Amniotic epithelial cell (primary cell): ENCODE measurements at regions not wholly inside any gene's neighbourhood (a gene's known extent, or its start where the extent isn't known, plus 50 kb on each side); places are given as distances from the start of the nearest gene placed in this dataset.
"Not testable (repeated sequence)": the region's sequence is repeated elsewhere in the genome, so short reads cannot be mapped to it uniquely, and the experiment has no call there.

Experiments used
- DNase-seq: peaks from one replicate; pipeline ENCODE4 v3.0.0-alpha.2; 2010; ENCODE audit warnings: low read depth

DNA sequence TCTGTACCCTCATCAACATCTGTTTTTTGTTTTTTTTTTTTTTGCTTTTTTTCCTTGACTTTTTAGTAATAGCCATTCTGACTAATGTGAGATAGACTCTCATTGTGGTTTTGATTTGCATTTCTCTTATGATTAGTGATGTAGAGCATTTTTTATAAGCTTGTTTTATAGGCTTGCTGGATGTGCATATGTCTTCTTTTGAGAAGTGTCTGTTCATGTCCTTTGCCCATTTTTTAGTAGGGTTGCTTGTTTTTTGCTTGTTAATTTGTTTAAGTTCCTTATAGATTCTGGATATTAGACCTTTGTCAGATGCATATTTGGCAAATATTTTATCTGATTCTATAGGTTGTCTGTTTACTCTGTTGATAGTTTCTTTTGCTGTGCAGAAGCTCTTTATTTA is 53.5 kb upstream of the FAR1 start:
- not testable (repeated sequence) for DNase-seq

DNA sequence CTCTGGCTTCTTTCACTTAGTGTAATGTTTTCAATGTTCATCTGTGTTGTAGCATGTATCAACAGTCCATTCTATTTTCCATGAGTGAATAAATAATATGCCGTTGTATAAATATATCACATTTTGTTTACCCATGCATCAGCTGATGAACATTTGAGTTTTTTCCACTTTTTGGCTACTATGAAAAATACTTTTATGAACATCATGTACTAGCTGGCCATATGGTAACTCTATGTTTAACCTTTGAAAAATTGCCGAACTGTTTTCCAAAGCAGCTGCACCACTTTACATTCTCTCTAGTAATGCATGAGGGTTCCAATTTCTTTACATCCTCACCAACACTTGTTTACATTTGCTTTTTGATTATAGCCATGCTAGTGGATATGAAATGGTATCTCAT is 59.8 kb upstream of the FAR1 start:
- DNase-seq, result no peak

DNA sequence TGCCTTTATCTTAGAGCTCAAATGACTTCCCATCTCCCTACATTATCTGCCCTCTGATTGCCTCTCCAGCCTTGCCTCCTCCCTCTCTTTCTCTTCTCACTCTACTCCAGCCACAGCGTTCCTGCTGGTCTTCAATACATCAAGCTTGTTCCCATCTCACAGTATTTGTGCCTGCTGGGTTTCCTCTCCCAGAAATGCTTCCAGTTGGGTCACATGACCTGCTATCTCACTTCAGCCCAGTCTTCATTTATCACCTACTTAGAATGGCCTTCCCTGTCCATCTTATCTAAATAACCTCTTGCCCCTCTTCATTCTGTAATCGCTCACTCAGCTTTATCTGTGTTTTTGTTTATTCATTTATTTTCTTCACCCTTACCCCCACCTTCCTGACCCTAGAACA is 61.8 kb upstream of the FAR1 start:
- peak; percentile 3 for DNase-seq

DNA sequence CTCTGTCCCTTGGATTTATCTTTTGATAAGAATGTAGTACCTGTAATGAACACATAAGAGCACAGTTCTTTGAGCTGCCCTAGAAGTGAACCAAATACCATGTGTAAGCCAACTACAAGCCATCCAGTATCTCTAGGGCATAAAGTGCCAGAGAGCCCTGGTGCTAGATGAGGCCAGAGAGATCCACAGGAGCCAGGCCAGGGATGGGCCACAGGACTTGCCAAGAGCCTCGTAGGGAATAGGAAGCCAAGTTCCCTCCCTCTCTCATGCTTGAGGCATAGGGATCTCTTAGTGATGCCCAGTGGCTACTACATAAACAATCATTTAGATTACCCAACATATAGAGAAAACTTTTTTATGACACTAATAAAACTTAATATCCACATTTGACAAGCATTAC is 64.8 kb upstream of the FAR1 start:
- no peak for DNase-seq

DNA sequence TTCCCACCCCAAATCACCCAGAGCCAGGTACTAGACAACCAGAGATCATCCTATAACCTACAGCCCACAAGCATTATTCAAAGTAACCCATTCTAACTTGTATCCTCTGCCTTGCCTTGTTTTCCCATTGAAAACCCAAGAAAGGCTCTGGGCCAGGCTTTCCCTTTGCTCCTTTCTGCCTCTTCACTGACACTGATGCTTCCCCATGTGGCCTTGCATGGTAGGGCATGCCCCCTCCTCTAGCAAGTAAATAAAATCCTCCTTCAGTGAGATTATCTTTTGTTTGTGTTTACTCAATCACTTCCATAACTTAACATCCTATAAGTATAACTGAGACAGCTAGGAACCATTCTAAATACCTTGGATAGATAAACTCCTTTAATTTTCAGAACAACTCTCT is 65.6 kb upstream of the FAR1 start:
- no peak for DNase-seq

DNA sequence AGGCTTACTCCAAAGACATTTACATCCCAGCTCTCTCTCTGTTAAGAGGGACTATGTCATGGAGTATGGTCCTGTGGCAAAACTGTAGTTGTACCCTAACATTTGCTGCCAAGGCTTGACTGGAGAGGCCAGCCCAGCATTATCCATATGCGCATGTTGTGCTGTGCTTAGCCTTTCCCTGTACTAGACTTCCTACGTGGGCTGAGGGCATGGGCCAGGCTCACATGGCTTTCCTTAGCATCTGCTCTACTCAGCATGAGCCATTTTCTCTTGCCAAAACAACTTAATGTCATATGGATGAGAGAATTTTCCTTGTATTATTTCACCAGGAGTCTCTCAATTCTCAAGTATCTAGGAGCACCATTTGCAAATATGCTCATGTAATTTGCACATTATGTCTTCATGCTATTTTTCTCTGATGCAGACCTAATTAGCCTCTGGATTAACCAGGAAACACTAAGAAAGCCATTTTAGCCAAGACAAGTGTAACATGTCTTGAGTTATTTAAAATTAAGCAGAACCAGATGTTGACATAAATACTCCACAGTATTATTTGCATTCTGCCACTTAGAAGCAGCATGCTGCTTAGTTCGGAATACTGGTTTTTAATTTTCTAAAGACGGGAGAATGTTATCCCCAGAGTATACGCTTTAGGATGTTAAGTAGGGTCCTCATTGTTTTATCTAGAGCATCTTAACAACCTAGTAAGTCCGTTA is 71.7 kb upstream of the FAR1 start:
- no peak for DNase-seq

DNA sequence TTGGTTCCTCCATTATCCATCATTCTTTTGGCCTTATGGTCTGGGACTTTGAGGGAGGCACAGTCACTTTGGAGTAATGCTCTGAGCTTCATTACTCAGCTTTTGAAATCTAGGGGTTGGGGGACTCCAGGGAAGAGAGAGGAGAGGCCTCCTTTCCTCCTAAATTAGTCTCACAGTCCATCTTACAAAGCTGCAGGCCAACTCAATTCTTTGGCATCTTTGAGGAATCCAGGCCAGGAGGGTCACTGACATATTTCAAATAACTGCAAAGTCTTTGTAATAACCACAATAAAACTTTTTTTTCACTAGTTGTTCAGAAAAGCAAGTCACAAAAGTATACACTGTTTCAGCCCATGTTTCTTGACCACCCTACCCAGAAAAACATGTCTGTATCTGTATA is 73.3 kb upstream of the FAR1 start:
- DNase-seq, result peak; percentile 8

DNA sequence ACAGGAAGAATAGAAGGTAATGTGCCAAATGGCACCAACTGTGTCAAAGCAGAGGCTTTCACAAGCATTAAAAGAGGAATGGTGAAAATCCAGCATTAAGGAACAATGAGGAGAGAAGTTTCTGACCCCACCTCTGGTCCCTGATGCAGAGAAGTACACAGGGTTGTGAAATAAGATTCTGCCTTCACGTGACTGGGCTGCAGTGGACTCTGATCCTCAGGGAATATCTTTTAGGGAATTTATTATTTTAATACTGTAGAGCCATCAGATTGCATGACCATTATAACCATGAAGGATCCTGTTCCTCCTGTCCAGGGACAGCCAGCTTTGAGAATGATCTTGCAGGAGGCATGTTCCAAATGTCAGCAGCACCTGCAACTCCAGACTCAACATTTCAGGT is 74.4 kb upstream of the FAR1 start:
- no peak for DNase-seq

DNA sequence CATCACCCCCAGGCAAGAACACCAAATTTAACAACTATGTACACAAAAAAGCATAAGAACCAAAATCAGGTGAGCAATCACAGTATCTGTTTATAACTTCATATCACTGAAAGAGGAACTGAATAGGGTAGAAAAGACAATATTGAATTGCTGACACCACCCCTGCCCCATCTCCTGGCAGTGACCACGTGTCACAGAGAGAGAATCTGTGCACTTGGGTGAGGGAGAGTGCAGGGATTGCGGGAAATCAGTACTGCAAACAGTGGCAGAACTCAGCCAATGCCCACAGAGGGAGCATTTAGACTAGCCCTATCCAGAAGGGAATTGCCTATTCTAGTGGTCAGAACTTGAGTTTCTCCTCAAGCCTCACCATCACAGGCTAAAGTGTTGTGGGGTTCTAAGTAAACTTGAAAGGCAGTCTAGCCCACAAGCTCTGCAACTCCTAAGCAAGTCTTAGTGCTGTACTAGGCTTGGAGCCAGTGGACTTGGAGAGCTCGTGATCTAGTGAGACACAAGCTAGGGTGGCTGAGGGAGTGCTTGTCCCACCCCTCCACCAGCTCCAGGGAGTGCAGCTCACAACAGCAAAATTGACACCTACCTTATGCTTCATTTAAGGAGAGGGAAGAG is 82.8 kb upstream of the PTH start:
- no peak for DNase-seq

DNA sequence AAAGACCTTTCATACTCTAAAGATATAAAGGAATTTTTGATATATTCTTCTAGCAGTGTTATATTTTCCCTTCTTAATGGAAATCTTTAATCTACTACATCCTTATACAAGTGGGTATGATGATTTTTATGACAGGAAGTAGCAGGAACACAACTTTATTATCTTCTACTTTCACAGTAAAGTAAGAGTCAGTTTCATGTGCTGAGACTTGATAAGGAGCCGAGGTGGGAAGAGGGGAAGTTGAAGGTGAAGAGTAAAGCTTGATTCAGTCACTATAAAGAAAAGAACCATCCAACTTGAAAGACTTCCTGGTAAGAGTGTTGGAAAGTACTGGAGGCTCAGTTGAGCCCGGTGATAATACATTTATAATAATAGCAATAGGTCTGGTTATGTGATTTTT is 82.1 kb upstream of the PTH start:
- DNase-seq, result no peak

DNA sequence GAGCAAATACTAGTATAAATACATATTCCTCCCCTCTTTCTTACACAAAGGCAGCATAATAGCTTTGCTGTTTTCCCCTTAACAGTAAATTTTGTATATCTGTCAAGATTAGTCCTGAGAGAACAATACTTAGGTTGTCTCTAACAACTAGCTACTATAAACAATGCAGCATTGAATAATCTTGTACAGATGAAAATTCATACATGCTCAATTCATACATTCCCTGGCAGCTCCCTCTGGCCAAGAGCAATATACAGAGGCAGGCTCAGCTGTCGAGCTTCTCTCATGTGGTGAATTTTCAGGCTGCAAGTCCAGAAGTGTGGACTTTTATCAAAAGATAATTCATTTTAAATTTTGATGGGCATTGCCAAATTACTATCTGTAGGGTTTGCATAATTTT is 81.2 kb upstream of the PTH start:
- no peak for DNase-seq

DNA sequence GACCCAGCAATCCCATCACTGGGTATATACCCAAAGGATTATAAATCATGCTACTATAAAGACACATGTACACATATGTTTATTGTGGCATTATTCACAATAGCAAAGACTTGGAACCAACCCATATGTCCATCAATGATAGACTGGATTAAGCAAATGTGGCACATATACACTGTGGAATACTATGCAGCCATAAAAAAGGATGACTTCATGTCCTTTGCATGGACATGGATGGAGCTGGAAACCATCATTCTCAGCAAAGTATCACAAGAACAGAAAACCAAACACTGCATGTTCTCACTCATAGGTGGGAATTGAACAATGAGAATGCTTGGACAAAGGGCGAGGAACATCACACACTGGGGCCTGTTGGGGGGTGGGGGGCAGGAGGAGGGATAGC is 79.6 kb upstream of the PTH start:
- DNase-seq, result not testable (repeated sequence)

DNA sequence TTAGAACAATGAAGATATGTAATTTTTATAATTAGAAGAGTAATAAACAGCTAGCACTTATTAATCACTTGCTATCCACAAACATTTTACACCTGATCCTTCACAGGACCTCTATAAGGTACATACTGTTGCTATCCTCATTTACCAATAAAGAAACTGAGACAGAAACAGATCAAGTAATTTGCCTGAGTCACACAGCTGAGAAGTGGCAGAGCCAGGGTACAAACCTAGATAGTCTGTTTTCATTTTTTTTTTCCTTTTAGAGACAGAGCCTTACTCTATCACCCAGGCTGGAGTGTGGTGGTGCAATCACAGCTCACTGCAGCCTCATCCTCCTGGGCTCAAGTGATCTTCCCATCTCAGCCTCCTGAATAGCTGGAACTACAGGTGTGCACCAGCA is 71.8 kb upstream of the PTH start:
- DNase-seq, result no peak

DNA sequence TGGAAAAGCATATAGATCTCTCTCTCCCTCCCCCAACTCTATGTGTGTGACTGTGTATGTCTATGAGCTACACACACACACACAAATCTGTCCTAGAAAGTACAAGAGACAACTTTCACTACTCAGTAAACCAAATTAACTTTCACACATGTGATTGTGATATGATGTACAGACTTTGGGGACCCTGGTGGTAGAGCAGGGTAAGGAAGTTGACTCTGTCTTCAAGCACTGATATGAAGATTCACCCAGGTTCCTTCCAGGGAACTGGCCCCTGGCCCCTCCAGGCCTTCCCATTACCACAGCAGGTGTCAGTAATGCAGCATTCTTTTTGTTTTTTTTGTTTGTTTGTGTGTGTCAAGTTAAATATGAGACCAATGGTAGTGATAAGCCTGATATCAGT is 66.1 kb upstream of the PTH start:
- no peak for DNase-seq

DNA sequence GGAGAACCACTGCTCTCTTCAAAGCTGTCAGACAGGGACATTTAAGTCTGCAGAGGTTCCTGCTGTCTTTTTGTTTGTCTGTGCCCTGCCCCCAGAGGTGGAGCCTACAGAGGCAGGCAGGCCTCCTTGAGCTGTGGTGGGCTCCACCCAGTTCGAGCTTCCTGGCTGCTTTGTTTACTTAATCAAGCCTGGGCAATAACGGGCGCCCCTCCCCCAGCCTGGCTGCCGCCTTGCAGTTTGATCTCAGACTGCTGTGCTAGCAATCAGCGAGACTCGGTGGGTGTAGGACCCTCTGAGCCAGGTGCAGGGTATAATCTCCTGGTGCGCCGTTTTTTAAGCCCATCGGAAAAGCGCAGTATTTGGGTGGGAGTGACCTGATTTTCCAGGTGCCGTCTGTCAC is 64.5 kb upstream of the PTH start:
- not testable (repeated sequence) for DNase-seq

DNA sequence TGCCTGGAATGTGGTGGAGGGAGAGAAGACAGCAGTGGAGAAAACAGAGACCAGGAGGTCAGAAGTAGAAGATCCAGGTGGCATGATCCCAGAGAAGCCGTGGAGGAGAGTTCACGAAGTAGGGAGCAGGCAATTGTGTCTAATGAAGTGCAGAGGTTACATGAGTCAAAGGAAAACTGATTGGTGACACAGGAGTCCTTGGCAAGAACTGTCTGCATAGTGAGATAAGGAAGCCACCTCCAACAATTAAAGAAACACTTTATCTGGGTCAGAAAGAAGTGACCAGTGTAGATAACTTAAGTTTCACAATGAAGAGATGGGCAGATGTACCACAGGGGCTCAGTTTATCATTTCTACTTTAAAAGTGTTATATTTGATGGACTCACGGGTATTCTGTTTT is 57.0 kb upstream of the PTH start:
- DNase-seq, result no peak

DNA sequence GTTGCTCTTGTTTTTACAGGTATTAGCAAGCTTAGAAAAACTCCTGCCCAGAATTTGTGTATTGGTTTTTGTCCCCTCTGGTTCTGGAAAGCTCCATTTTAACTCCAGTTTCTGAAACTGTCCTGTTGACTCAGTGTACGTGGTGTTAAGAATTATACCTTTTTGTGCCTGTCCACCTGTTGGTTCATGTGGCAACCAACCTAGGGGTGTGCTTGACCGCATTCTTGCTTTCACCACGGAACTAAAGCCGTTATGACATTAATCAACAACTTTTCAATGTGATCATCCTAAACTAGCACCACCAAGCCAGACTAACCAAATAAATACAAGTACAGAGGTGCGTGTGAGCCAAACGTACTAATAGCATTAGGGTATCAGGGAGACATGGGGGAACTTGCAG is 56.0 kb upstream of the PTH start:
- DNase-seq, result no peak

DNA sequence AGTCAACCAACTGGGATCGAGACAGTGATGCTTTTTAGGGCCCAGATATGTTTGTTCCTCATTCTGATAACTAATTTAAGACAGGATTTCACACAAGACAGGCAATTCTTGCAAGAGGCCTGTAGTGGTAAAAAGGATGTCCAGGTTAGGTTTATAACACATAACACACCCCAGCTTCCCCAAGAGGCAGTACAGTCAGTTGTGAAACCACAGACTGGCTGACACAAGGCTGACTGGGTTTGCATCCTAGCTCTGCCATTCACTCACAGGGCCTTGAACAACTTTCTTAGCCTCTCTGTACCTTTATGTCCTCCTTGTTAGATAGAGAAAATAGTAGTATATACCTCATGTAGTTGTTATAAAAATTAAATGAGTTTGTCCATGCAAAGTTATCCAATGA is 55.0 kb upstream of the PTH start:
- DNase-seq, result no peak

DNA sequence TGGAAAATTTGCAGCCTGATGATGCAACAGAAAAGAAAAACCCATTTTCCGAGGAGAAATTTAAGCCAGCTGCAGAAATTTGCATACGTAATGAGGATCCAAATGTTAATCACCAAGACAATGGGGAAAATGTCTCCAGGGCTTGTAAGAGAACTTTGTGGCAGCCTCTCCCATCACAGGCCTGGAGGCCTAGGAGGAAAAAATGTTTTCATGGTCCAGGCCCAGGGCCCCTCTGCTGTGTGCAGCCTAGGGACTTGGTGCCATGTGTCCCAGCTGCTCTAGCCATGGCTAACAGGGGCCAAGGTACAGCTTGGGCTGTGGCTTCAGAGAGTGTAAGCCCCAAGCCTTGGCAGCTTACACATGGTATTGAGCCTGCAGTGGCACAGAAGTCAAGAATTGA is 50.3 kb upstream of the PTH start:
- not testable (repeated sequence) for DNase-seq
